ENCODE measurements at regions not wholly inside any gene's neighbourhood (a gene's known extent, or its start where the extent isn't known, plus 50 kb on each side); places are given as distances from the start of the nearest gene placed in this dataset.
"Not testable (repeated sequence)": the region's sequence is repeated elsewhere in the genome, so short reads cannot be mapped to it uniquely, and the experiment has no call there.

GRCh38 chr6:79824202-79824601, 123.2 kb downstream of the ELOVL4 start:
- Mint-ChIP-seq H3K9me3 (no peaks in the 10 kb centered on the region), H3K4me3 (no peak overlapping the region), H3K27ac (no peak overlapping the region), H3K27me3 (peaks cover 13% of the 10 kb centered on the region), H3K4me1 (no peaks in the 10 kb centered on the region), H3K36me3 (ENCODE audit: low read depth) (no peaks in the 10 kb centered on the region)
- no peak for DNase-seq
- ChIA-PET CTCF (interaction anchor here (0.7 to 1.1 kb wide), 3 partner anchors 10 to 45 kb away, joined by 3 read pairs; no protein-coding TSS in a partner anchor), POLR2A (no interaction called here)

- H3K36me3 Mint-ChIP-seq (ENCODE audit: low read depth): no peaks in the 10 kb centered on the region
- H3K4me1 Mint-ChIP-seq: no peaks in the 10 kb centered on the region
- H3K27ac Mint-ChIP-seq: no peak overlapping the region
- ChIA-PET POLR2A (no interaction called here), CTCF (no interaction called here)
- no peak overlapping the region for H3K4me3 Mint-ChIP-seq
- no peaks in the 10 kb centered on the region for H3K9me3 Mint-ChIP-seq
- no peak for DNase-seq
- H3K27me3 Mint-ChIP-seq: peaks cover 9% of the 10 kb centered on the region
Measured at GRCh38 chr6:79821859-79822258, 125.5 kb downstream of the ELOVL4 start.

- no peak for DNase-seq
- CTCF ChIA-PET: no interaction called here
- no peak overlapping the region for H3K27ac Mint-ChIP-seq
- POLR2A ChIA-PET: no interaction called here
- no peaks in the 10 kb centered on the region for H3K9me3 Mint-ChIP-seq
- peaks cover 7% of the 10 kb centered on the region for H3K27me3 Mint-ChIP-seq
- no peaks in the 10 kb centered on the region for H3K36me3 Mint-ChIP-seq (ENCODE audit: low read depth)
- H3K4me1 Mint-ChIP-seq: no peaks in the 10 kb centered on the region
- H3K4me3 Mint-ChIP-seq: no peak overlapping the region
Measured at GRCh38 chr6:79818471-79818870, 128.9 kb downstream of the ELOVL4 start.

- no peak overlapping the region for H3K27ac Mint-ChIP-seq
- H3K4me3 Mint-ChIP-seq: no peak overlapping the region
- no peak for DNase-seq
- CTCF ChIA-PET: interaction anchor here (1.9 to 2.4 kb wide), 2 partner anchors 37 to 55 kb away, joined by 10 to 12 read pairs; no protein-coding TSS in a partner anchor
- no peaks in the 10 kb centered on the region for H3K36me3 Mint-ChIP-seq (ENCODE audit: low read depth)
- H3K27me3 Mint-ChIP-seq: peaks cover 5% of the 10 kb centered on the region
- no peaks in the 10 kb centered on the region for H3K4me1 Mint-ChIP-seq
- POLR2A ChIA-PET: no interaction called here
- no peaks in the 10 kb centered on the region for H3K9me3 Mint-ChIP-seq
Measured at GRCh38 chr6:79814940-79815339, 132.4 kb downstream of the ELOVL4 start.

- POLR2A ChIA-PET: no interaction called here
- H3K4me3 Mint-ChIP-seq: no peak overlapping the region
- peak; percentile 63 for DNase-seq
- H3K4me1 Mint-ChIP-seq: no peaks in the 10 kb centered on the region
- H3K9me3 Mint-ChIP-seq: no peaks in the 10 kb centered on the region
- CTCF ChIA-PET: interaction anchor here (1.0 to 2.4 kb wide), 7 partner anchors 10 to 56 kb away, joined by 3 to 12 read pairs (median 4); no protein-coding TSS in a partner anchor
- H3K36me3 Mint-ChIP-seq (ENCODE audit: low read depth): no peaks in the 10 kb centered on the region
- H3K27ac Mint-ChIP-seq: no peak overlapping the region
- peaks cover 5% of the 10 kb centered on the region for H3K27me3 Mint-ChIP-seq
Measured at GRCh38 chr6:79813854-79814709, 133.3 kb downstream of the ELOVL4 start.

GRCh38 chr6:79813143-79813850, 134.1 kb downstream of the ELOVL4 start:
- no peaks in the 10 kb centered on the region for H3K4me1 Mint-ChIP-seq
- H3K27ac Mint-ChIP-seq: no peak overlapping the region
- no peaks in the 10 kb centered on the region for H3K36me3 Mint-ChIP-seq (ENCODE audit: low read depth)
- peaks cover 5% of the 10 kb centered on the region for H3K27me3 Mint-ChIP-seq
- CTCF ChIA-PET: interaction anchor here (1.0 to 2.4 kb wide), 7 partner anchors 11 to 56 kb away, joined by 3 to 12 read pairs (median 4); no protein-coding TSS in a partner anchor
- no peaks in the 10 kb centered on the region for H3K9me3 Mint-ChIP-seq
- H3K4me3 Mint-ChIP-seq: no peak overlapping the region
- no peak for DNase-seq
- POLR2A ChIA-PET: no interaction called here

- CTCF ChIA-PET: interaction anchor here (0.6 to 1.5 kb wide), 3 partner anchors 34 to 59 kb away, joined by 3 read pairs; no protein-coding TSS in a partner anchor
- peaks cover under 1% of the 10 kb centered on the region for H3K9me3 Mint-ChIP-seq
- peaks cover 2% of the 10 kb centered on the region for H3K27me3 Mint-ChIP-seq
- no peak overlapping the region for H3K4me3 Mint-ChIP-seq
- no peaks in the 10 kb centered on the region for H3K36me3 Mint-ChIP-seq (ENCODE audit: low read depth)
- H3K4me1 Mint-ChIP-seq: no peaks in the 10 kb centered on the region
- POLR2A ChIA-PET: no interaction called here
- no peak for DNase-seq
- H3K27ac Mint-ChIP-seq: no peak overlapping the region
Measured at GRCh38 chr6:79812195-79812594, 135.2 kb downstream of the ELOVL4 start.

GRCh38 chr6:79810871-79811270, 136.5 kb downstream of the ELOVL4 start:
- no peak overlapping the region for H3K4me3 Mint-ChIP-seq
- no peaks in the 10 kb centered on the region for H3K36me3 Mint-ChIP-seq (ENCODE audit: low read depth)
- POLR2A ChIA-PET: no interaction called here
- H3K27ac Mint-ChIP-seq: no peak overlapping the region
- H3K4me1 Mint-ChIP-seq: no peaks in the 10 kb centered on the region
- DNase-seq: no peak
- CTCF ChIA-PET: interaction anchor here (1.1 to 1.5 kb wide), 3 partner anchors 13 to 33 kb away, joined by 3 to 4 read pairs (median 3); no protein-coding TSS in a partner anchor
- H3K9me3 Mint-ChIP-seq: peaks cover 4% of the 10 kb centered on the region
- peaks cover 2% of the 10 kb centered on the region for H3K27me3 Mint-ChIP-seq

GRCh38 chr6:79810185-79810705, 137.1 kb downstream of the ELOVL4 start:
- Mint-ChIP-seq H3K9me3 (peaks cover 4% of the 10 kb centered on the region), H3K4me1 (no peaks in the 10 kb centered on the region), H3K27ac (no peak overlapping the region), H3K36me3 (ENCODE audit: low read depth) (no peaks in the 10 kb centered on the region), H3K4me3 (no peak overlapping the region), H3K27me3 (peaks cover 2% of the 10 kb centered on the region)
- ChIA-PET POLR2A (no interaction called here), CTCF (interaction anchor here (1.5 kb wide), 2 partner anchors 14 to 31 kb away, joined by 3 to 4 read pairs; no protein-coding TSS in a partner anchor)
- DNase-seq: no peak

- no peaks in the 10 kb centered on the region for H3K4me1 Mint-ChIP-seq
- no peak overlapping the region for H3K4me3 Mint-ChIP-seq
- H3K9me3 Mint-ChIP-seq: peaks cover 4% of the 10 kb centered on the region
- H3K36me3 Mint-ChIP-seq (ENCODE audit: low read depth): no peaks in the 10 kb centered on the region
- CTCF ChIA-PET: no interaction called here
- no peak overlapping the region for H3K27ac Mint-ChIP-seq
- no peak for DNase-seq
- POLR2A ChIA-PET: no interaction called here
- H3K27me3 Mint-ChIP-seq: peaks cover 2% of the 10 kb centered on the region
Measured at GRCh38 chr6:79808921-79809320, 138.4 kb downstream of the ELOVL4 start.

- POLR2A ChIA-PET; DNase-seq; H3K27ac Mint-ChIP-seq; H3K9me3 Mint-ChIP-seq; H3K27me3 Mint-ChIP-seq; H3K4me3 Mint-ChIP-seq; H3K4me1 Mint-ChIP-seq; H3K36me3 Mint-ChIP-seq (ENCODE audit: low read depth): not testable (repeated sequence)
- CTCF ChIA-PET: interaction anchor here (1.2 kb wide), 1 partner anchor 63 kb away, joined by 3 read pairs; no protein-coding TSS in a partner anchor
Measured at GRCh38 chr6:79806661-79807060, 140.7 kb downstream of the ELOVL4 start.

- no peak overlapping the region for H3K27ac Mint-ChIP-seq
- no peaks in the 10 kb centered on the region for H3K4me1 Mint-ChIP-seq
- H3K27me3 Mint-ChIP-seq: peaks cover 2% of the 10 kb centered on the region
- H3K9me3 Mint-ChIP-seq: peaks cover 4% of the 10 kb centered on the region
- POLR2A ChIA-PET: no interaction called here
- CTCF ChIA-PET: no interaction called here
- H3K36me3 Mint-ChIP-seq (ENCODE audit: low read depth): no peaks in the 10 kb centered on the region
- H3K4me3 Mint-ChIP-seq: no peak overlapping the region
- no peak for DNase-seq
Measured at GRCh38 chr6:79804732-79805131, 142.6 kb downstream of the ELOVL4 start.

GRCh38 chr6:79803917-79804316, 143.4 kb downstream of the ELOVL4 start:
- POLR2A ChIA-PET: no interaction called here
- CTCF ChIA-PET: no interaction called here

More at GRCh38 chr6:79803917-79804316, 143.4 kb downstream of the ELOVL4 start:
- Mint-ChIP-seq H3K4me3 (no peak overlapping the region), H3K27ac (no peak overlapping the region), H3K9me3 (peaks cover 4% of the 10 kb centered on the region), H3K36me3 (ENCODE audit: low read depth) (no peaks in the 10 kb centered on the region), H3K4me1 (peaks cover 2% of the 10 kb centered on the region), H3K27me3 (peaks cover 2% of the 10 kb centered on the region)
- no peak for DNase-seq

All from activated CD4-positive, alpha-beta memory T cell treated with anti-CD3 and anti-CD28 coated beads, Interleukin-2, amount 10 ng/mL, durations not matched to agents 7 days and 5 days (primary cell).